ENCODE measurements at regions not wholly inside any gene's neighbourhood (a gene's known extent, or its start where the extent isn't known, plus 50 kb on each side); places are given as distances from the start of the nearest gene placed in this dataset.

DNA sequence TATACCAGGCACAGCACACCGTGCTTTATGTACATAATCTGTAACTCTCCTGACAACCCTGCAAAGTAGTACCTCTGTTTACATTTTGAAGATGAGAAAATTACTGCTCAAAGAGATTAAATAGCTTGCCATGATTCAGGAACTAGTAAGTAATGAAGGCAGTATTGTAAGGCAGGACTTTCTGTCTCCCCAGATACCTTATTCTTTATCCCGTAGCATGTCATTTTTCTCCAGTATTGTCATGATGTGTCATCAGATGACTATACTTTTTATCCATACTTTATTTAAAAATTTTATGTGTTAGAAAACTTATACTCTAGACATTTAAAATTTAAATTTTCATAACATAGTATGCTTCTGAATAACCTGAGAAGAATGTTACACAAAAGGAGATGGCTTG, 188.3 kb upstream of the NUDT6 start:
- Histone ChIP-seq H3K9me3 (no peaks in the 10 kb centered on the region), H3K27me3 (ENCODE audit: low read depth) (no peaks in the 10 kb centered on the region), H3K4me3 (no peak overlapping the region), H3K36me3 (replicated peaks) (no peaks in the 10 kb centered on the region), H3K4me1 (no peaks in the 10 kb centered on the region)
- in situ Hi-C loops (cut with MboI; ENCODE audit: low sequenced_read_pairs), result loop anchor here (25.0 kb wide), 1 partner anchor 1002 kb away; no protein-coding TSS in a partner anchor
- DNase-seq (ENCODE audit: low spot score in 2 of 2), result no peak

DNA sequence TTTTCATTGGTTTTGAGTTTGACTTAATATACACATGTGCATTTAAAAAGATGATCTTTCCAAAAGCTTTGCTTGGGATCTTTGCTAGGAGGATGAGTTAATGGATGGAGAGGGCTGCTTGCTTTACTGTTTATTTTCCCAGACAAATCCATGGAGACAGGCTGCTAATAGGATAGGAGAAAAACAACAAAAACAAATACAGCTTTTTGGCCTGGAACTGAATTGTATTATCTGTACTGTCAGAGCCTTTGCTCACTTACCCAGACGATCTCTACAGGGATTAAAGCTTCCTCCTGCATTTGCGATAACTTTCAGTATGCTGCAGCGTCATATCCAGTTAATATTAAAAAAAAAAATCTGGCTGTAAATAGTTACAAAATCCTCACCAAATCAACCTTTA, 190.8 kb upstream of the NUDT6 start:
- in situ Hi-C loops (cut with MboI; ENCODE audit: low sequenced_read_pairs), result loop anchor here (25.0 kb wide), 1 partner anchor 999 kb away; no protein-coding TSS in a partner anchor
- H3K27me3 ChIP-seq (ENCODE audit: low read depth), result no peaks in the 10 kb centered on the region
- no peaks in the 10 kb centered on the region for H3K4me1 ChIP-seq
- H3K4me3 ChIP-seq, result no peak overlapping the region
- no peaks in the 10 kb centered on the region for H3K36me3 ChIP-seq (replicated peaks)
- no peak for DNase-seq (ENCODE audit: low spot score in 2 of 2)
- H3K9me3 ChIP-seq, result no peaks in the 10 kb centered on the region

DNA sequence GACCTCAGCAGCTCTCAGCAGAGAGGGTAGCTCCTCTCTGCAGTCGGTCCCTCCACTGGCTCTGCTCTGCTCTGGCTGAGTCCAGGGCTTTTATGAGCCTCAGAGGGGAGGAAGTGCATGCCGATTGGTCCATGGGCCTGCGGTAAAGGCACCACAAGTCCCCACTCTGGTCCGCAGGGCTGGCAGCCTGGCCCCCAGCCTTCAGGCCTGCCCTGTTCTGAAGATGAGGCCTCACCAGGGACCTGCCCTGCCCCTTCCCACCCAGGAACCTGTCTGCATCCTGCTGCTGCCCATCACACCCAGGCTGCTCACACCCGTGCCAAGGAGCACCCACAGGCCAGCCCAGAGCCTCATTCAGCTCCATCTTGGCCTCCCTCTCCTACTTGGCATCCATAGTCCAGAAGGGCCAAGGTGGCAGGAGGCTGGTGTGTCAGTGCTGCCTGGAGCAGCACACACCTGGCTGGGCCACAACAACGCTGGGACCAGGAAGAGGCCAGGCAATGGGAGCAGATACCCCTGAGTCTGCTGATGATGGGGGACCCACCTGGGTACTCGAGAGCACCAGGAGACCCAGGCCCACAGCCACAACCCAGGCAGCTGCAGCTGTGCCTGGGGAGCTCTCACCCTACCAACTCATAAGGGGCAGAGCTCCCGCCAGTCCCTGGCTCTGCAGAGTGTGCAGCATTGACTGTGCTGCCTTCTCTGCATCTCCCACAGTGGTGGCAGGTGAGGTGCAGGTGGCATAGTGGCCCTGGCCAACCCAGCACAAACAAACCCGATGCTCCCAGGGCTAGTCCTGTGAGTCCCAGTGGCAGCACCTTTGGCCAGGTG, 191.9 kb upstream of the NUDT6 start:
- in situ Hi-C loops (cut with MboI; ENCODE audit: low sequenced_read_pairs), result loop anchor here (25.0 kb wide), 1 partner anchor 998 kb away; no protein-coding TSS in a partner anchor
- H3K36me3 ChIP-seq (replicated peaks), result no peaks in the 10 kb centered on the region
- no peaks in the 10 kb centered on the region for H3K4me1 ChIP-seq
- no peak overlapping the region for H3K4me3 ChIP-seq
- no peak for DNase-seq (ENCODE audit: low spot score in 2 of 2)
- no peaks in the 10 kb centered on the region for H3K9me3 ChIP-seq
- H3K27me3 ChIP-seq (ENCODE audit: low read depth), result no peaks in the 10 kb centered on the region

DNA sequence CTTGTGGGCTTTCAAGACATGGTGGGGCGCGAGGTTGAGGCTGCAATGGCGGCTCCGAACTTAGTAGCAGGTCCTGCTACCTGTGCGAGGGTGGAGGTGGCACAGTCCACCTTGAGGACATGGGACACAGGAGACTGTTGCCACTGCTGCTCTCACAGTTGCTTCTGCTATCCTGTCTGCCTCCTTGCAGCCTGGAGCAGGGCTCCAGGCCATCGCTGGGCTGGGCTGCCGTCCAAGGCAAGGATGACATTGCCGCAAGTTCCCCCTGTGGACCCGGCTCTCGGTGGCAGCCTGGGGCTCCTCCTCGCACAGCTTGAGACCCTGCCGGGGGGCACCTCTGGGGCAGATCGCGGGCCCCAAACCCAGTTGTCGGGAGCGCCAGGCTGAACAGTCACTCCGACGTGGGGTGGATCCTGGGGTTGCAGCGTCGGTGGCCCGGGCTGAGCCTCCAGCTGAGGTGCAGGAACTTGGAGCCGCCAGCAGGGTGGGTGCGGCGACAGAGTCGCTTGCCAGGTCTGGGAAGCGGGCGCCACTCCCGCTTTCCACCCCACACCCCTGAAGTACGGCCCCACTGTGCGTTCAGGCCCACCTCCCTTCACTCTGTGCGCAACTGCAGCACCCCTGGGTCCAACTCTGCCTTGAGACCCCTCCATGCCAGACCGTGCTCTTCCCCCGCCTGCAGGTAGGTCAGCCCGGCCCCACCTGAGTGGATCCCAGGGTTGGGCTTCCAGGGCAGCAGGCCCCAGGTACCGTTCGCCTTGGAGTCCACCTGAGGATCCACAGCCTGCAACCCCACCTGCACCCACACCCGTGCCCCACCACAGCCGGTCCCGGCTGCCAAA, 192.7 kb upstream of the NUDT6 start:
- in situ Hi-C loops (cut with MboI; ENCODE audit: low sequenced_read_pairs), result loop anchor here (25.0 kb wide), 1 partner anchor 997 kb away; no protein-coding TSS in a partner anchor
- no peaks in the 10 kb centered on the region for H3K36me3 ChIP-seq (replicated peaks)
- DNase-seq (ENCODE audit: low spot score in 2 of 2), result no peak
- H3K4me3 ChIP-seq, result no peak overlapping the region
- no peaks in the 10 kb centered on the region for H3K9me3 ChIP-seq
- H3K27me3 ChIP-seq (ENCODE audit: low read depth), result no peaks in the 10 kb centered on the region
- H3K4me1 ChIP-seq, result no peaks in the 10 kb centered on the region

DNA sequence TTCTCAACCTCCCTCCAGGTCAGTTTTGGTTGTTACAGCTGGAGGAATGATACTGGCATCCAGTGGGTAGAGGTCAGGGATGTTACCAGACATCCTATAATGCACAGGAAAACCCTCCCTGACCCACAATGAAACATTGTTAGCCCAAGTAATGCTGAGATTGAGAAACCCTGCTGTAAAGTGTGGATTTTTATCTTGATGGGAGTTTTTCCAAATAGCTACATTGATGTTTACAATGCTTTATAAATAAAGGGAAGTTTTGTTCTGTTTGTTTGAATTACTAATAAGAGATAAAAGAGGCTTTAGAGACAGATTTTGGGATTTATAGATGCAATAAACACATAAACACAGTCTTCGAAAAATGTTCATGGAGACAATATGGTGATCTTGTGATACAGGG, 194.0 kb upstream of the NUDT6 start:
- Histone ChIP-seq H3K9me3 (no peaks in the 10 kb centered on the region), H3K4me1 (no peaks in the 10 kb centered on the region), H3K36me3 (replicated peaks) (no peaks in the 10 kb centered on the region), H3K27me3 (ENCODE audit: low read depth) (no peaks in the 10 kb centered on the region), H3K4me3 (no peak overlapping the region)
- no peak for DNase-seq (ENCODE audit: low spot score in 2 of 2)
- in situ Hi-C loops (cut with MboI; ENCODE audit: low sequenced_read_pairs), result loop anchor here (25.0 kb wide), 1 partner anchor 996 kb away; no protein-coding TSS in a partner anchor

DNA sequence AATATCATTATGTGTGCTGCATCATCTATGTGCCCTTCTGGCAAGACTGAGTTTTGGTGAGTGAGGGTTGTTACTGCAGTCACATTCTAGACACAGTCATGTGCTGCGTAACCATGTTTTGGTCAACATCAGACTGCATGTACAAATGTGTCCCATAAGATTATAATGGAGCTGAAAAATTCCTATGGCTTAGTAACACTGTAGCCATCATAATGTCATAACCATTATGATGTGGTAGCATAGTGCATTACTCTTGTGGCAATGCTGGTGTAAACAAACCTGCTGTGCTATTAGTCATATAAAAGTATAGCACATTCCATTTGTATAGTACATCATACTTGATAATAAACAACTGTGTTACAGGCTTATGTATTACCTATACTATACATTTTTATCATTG, 198.1 kb upstream of the NUDT6 start:
- no peaks in the 10 kb centered on the region for H3K9me3 ChIP-seq
- DNase-seq (ENCODE audit: low spot score in 2 of 2), result no peak
- no peaks in the 10 kb centered on the region for H3K4me1 ChIP-seq
- no peaks in the 10 kb centered on the region for H3K36me3 ChIP-seq (replicated peaks)
- no peak overlapping the region for H3K4me3 ChIP-seq
- in situ Hi-C loops (cut with MboI; ENCODE audit: low sequenced_read_pairs), result loop anchor here (25.0 kb wide), 1 partner anchor 992 kb away; no protein-coding TSS in a partner anchor
- no peaks in the 10 kb centered on the region for H3K27me3 ChIP-seq (ENCODE audit: low read depth)

DNA sequence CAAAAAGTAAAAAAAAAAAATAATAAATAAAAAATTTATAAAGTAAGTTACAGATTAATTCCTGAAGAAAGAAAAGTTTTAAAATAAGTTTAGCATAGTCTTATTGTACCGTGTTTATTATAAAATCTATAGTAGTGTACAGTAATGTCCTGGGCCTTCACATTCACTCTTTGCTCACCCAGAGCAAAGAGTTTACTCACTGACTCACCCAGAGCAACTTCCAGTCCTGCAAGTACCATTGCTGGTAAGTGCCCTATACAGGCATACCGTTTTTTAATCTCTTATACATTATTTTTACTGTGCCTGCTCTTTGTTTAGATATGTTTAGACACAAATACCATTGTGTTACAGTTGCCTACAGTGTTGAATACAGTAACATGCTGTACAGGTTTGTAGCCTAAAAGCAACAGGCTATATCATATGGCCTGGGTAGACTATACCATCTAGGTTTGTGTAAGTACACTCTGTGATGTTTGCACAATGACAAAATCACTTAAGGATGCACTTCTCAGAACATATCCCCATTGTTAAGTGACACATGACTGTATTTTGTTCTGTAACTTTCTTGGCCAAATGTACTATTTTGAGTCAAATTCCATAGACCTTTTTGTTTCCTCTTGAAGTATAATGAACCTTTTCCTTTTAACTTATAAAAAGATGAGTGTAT, 199.0 kb upstream of the NUDT6 start:
- no peak for DNase-seq (ENCODE audit: low spot score in 2 of 2)
- no peaks in the 10 kb centered on the region for H3K27me3 ChIP-seq (ENCODE audit: low read depth)
- in situ Hi-C loops (cut with MboI; ENCODE audit: low sequenced_read_pairs), result loop anchor here (25.0 kb wide), 1 partner anchor 991 kb away; no protein-coding TSS in a partner anchor
- H3K4me3 ChIP-seq, result no peak overlapping the region
- no peaks in the 10 kb centered on the region for H3K36me3 ChIP-seq (replicated peaks)
- no peaks in the 10 kb centered on the region for H3K9me3 ChIP-seq
- no peaks in the 10 kb centered on the region for H3K4me1 ChIP-seq

DNA sequence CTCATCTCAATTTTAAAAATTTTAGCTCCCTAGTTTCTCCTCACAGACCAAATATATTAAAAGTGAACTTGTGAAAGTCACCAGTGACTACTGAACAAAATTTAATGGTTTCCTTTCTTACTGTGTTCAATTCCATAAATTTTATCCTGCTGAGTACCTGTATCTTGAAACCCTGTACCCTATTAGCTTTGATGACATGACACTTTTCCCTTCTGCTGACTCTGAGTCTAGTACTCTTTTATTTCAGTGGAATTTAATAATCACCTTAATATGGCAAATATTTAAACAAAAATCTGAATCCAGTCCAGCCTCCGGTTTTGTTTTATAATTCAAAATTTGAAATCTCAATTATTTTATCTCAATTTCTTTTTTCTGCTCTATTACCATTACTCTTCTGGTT, 203.1 kb upstream of the NUDT6 start:
- in situ Hi-C loops (cut with MboI; ENCODE audit: low sequenced_read_pairs), result no loop called here
- no peaks in the 10 kb centered on the region for H3K4me1 ChIP-seq
- H3K27me3 ChIP-seq (ENCODE audit: low read depth), result no peaks in the 10 kb centered on the region
- H3K9me3 ChIP-seq, result no peaks in the 10 kb centered on the region
- no peak overlapping the region for H3K4me3 ChIP-seq
- H3K36me3 ChIP-seq (replicated peaks), result no peaks in the 10 kb centered on the region
- no peak for DNase-seq (ENCODE audit: low spot score in 2 of 2)

DNA sequence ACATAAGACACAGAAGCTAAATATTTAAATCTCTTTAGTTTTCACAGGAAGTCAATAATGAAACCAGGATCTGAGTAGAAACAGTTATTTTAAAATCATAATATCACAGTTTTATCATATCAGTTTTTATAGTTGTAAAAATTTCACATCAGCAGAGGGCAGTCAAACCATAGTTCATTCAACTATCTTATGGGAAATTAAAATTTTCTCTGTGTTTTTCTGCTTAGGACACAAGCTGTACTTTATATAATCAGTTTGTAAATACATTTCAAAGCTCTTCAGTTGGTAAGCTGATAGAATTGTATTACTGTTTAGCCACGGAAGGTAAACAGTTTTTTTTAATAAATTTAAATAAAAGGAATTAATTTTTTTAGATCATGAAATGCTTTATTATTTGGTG, 204.8 kb upstream of the NUDT6 start:
- no peak for DNase-seq (ENCODE audit: low spot score in 2 of 2)
- in situ Hi-C loops (cut with MboI; ENCODE audit: low sequenced_read_pairs), result no loop called here
- Histone ChIP-seq H3K27me3 (ENCODE audit: low read depth) (no peaks in the 10 kb centered on the region), H3K36me3 (replicated peaks) (no peaks in the 10 kb centered on the region), H3K4me1 (no peaks in the 10 kb centered on the region), H3K9me3 (no peaks in the 10 kb centered on the region), H3K4me3 (no peak overlapping the region)

DNA sequence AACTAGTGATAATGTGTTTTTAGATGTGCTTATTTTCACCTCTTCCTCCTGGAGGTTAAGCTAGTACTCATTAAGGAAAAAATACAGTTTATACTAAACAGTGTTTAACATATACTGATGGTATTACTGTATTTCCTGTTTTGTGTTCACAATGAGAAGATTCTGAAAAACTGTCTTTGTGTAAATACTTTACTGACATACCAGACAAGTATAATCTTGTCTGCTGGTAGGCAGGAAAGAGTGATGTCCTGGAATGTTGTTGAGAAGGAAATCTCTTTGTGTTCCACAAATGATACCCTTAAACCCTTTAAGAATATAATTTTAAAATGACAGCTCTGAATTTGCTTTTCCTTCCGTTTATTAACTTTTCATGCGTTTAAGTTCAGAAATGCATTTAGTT, 205.5 kb upstream of the NUDT6 start:
- Histone ChIP-seq H3K9me3 (no peaks in the 10 kb centered on the region), H3K27me3 (ENCODE audit: low read depth) (no peaks in the 10 kb centered on the region), H3K4me3 (no peak overlapping the region), H3K4me1 (no peaks in the 10 kb centered on the region), H3K36me3 (replicated peaks) (no peaks in the 10 kb centered on the region)
- DNase-seq (ENCODE audit: low spot score in 2 of 2), result no peak
- in situ Hi-C loops (cut with MboI; ENCODE audit: low sequenced_read_pairs), result no loop called here

DNA sequence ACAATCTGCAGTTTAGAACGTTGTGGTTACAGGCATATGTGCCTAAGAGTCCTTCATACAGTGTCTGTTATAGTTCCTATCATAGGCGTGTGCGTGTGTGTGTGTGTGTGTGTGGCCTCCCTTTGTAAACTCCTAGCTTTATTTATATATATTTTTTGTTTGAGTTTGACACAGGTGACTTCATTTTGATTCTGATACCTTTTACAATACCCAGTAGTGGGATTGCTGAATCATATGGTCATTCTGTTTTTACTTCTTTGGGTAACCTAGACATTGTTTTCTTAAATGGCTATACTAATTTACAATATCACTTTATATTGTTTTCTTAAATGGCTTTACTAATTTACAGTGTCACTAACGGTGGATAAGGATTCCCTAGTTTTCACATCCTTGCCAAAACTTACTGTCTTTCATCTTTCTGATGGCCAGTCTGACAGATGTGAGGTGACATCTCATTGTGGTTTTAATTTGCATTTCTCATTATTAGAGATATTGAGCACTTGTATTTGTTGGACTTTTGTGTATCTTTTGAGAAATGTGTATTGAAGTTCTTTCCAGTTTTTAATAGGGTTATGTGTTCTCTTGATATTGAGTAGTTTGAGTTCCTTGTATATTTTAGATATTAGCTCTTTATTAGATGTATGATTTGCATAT, 211.1 kb upstream of the NUDT6 start:
- no peak for DNase-seq (ENCODE audit: low spot score in 2 of 2)
- H3K36me3 ChIP-seq (replicated peaks), result no peaks in the 10 kb centered on the region; the same call in 1 of the 2 replicates
- no peaks in the 10 kb centered on the region; the same call in 1 of the 2 replicates for H3K4me1 ChIP-seq
- H3K9me3 ChIP-seq, result no peaks in the 10 kb centered on the region
- in situ Hi-C loops (cut with MboI; ENCODE audit: low sequenced_read_pairs), result no loop called here
- H3K4me3 ChIP-seq, result no peak overlapping the region
- no peaks in the 10 kb centered on the region for H3K27me3 ChIP-seq (ENCODE audit: low read depth)

DNA sequence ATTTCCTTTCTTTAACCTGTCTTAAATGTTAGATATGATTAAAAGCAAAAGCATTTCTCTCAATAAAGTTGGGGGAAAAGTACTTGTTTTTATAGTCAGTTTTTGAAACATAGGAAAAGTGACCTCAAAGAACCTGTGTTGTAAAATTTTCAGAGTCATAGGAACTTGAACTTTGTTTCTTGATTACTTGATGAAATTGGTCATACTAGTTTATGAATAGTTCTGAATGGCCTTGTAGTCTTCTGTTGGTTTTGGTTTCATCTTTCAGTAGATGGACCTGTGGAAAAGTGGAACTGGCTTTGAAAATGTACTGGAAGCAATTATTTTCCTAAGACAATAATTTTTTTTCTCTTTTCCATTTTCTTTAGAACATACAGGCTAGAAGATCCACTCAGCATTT, 222.2 kb upstream of the NUDT6 start:
- H3K4me1 ChIP-seq, result no peaks in the 10 kb centered on the region
- no peaks in the 10 kb centered on the region for H3K27me3 ChIP-seq (ENCODE audit: low read depth)
- in situ Hi-C loops (cut with MboI; ENCODE audit: low sequenced_read_pairs), result no loop called here
- no peak for DNase-seq (ENCODE audit: low spot score in 2 of 2)
- H3K9me3 ChIP-seq, result no peaks in the 10 kb centered on the region
- no peaks in the 10 kb centered on the region for H3K36me3 ChIP-seq (replicated peaks)
- H3K4me3 ChIP-seq, result no peak overlapping the region

DNA sequence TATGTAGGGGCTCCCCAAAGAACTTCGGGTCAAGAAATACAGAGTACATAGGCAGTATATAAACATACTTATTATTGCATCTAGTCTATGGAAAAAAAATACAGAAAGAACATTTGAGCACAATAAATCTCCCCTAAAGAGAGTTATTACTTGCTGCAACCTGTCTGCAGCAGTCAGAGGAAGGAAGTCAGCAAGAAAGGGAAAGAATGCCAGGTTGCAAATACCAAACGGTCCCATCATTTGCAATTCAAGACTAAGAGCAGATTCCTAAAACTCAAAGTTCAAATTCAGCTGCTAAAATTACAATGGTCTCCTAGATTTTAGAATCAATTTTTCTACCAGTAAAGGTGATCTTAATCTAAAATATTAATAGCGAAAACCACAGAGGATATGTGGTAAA, 236.2 kb upstream of the NUDT6 start:
- DNase-seq (ENCODE audit: low spot score in 2 of 2), result no peak
- 0 out of 2 replicates have a peak, but pooled peaks cover 3% of the 10 kb centered on the region for H3K4me1 ChIP-seq
- in situ Hi-C loops (cut with MboI; ENCODE audit: low sequenced_read_pairs), result no loop called here
- H3K27me3 ChIP-seq (ENCODE audit: low read depth), result no peaks in the 10 kb centered on the region
- no peaks in the 10 kb centered on the region for H3K9me3 ChIP-seq
- H3K4me3 ChIP-seq, result no peak overlapping the region
- no peaks in the 10 kb centered on the region for H3K36me3 ChIP-seq (replicated peaks)

Measured in HAP-1 (cell line).